CD4-positive, CD25-positive, alpha-beta regulatory T cell (primary cell): ENCODE measurements at regions not wholly inside any gene's neighbourhood (a gene's known extent, or its start where the extent isn't known, plus 50 kb on each side); places are given as distances from the start of the nearest gene placed in this dataset.

Source experiments
- ATAC-seq, 2 donors: fragments of 150-1000 bp; cut with Tn5 transposase; one replicate each; pipeline ENCODE4 v1.10.0; 2021; ENCODE audit warnings: low read depth in 2 of 2, moderate number of reproducible peaks in 2 of 2, moderate library complexity in 1 of 2
- DNase-seq, 3 donors: peaks; one replicate each; pipeline versions ENCODE4 v3.0.0 to v3.0.0-alpha.2; 2012 to 2022; ENCODE audit warnings: mixed read lengths in 1 of 3
- H3K27ac ChIP-seq: one replicate; pipeline ENCODE4 v1.7.0; 2013; ENCODE audit warnings: mild to moderate bottlenecking, low read length; ENCODE audit not compliant: insufficient read depth, poor library complexity, severe bottlenecking
- H3K27me3 ChIP-seq: one replicate; pipeline ENCODE4 v1.7.0; 2013; ENCODE audit warnings: low read length; ENCODE audit not compliant: control insufficient read depth, insufficient read depth
- H3K36me3 ChIP-seq: one replicate; pipeline ENCODE4 v1.7.0; 2013; ENCODE audit warnings: mild to moderate bottlenecking, low read length, moderate library complexity; ENCODE audit not compliant: control insufficient read depth, insufficient read depth
- H3K4me1 ChIP-seq: 2 replicates; pipeline ENCODE4 v1.7.0; 2013; ENCODE audit warnings: mild to moderate bottlenecking, low read length; ENCODE audit not compliant: insufficient read depth, control insufficient read depth, poor library complexity, severe bottlenecking
- H3K4me3 ChIP-seq: one replicate; pipeline ENCODE4 v1.7.0; 2013; ENCODE audit warnings: low read depth, mild to moderate bottlenecking, low read length, moderate library complexity
- H3K9me3 ChIP-seq, 2 experiments: 1 replicate in 1 of 2; 2 replicates in 1 of 2; pipeline ENCODE4 v1.7.0; 2013; ENCODE audit warnings: low read length in 2 of 2, mild to moderate bottlenecking in 1 of 2, moderate library complexity in 1 of 2; ENCODE audit not compliant: control insufficient read depth in 2 of 2
- H3K27ac Mint-ChIP-seq, 3 donors: one replicate each; pipeline ENCODE4 v1.8.0; 2020 to 2022; ENCODE audit warnings: mild to moderate bottlenecking in 3 of 3, mixed read lengths in 3 of 3, moderate library complexity in 2 of 3
- H3K27me3 Mint-ChIP-seq: one replicate; pipeline ENCODE4 v1.8.0; 2022; ENCODE audit warnings: mild to moderate bottlenecking, mixed read lengths
- H3K36me3 Mint-ChIP-seq: one replicate; pipeline ENCODE4 v1.8.0; 2020; ENCODE audit warnings: mixed read lengths
- H3K4me1 Mint-ChIP-seq, 4 donors: one replicate each; pipeline ENCODE4 v1.8.0; 2020 to 2022; ENCODE audit warnings: mixed read lengths in 4 of 4, mild to moderate bottlenecking in 1 of 4
- H3K4me3 Mint-ChIP-seq, 4 donors: one replicate each; pipeline ENCODE4 v1.8.0; 2020 to 2022; ENCODE audit warnings: mild to moderate bottlenecking in 4 of 4, mixed read lengths in 4 of 4, moderate library complexity in 3 of 4
- H3K9me3 Mint-ChIP-seq, 7 donors: one replicate each; pipeline ENCODE4 v1.8.0; 2020 to 2022; ENCODE audit warnings: mixed read lengths in 7 of 7, mild to moderate bottlenecking in 3 of 7, moderate library complexity in 2 of 7

DNA sequence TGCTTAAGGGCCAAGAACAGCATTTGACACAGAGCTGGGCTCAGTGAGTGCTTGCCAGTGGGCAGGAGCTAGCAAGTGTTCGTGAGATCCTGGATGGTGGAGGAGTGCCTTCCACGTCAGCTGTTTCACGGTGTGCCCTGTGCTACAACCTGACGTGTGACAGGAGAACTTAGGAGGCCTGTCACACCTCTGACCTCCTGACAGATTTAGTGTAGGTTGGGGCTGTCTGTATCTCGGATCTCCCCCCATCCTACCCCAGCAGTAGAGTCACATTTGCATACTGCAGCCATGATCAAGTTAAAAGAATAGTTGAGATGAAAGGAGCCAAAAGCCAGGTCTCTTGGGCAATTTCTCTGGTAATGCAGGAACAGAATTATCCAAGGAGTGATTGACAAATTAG lies 200.8 kb upstream of the CHD6 start:
- Histone ChIP-seq H3K27me3 (no peaks in the 10 kb centered on the region), H3K9me3 (no peaks in the 10 kb centered on the region), H3K27ac (no peak overlapping the region), H3K4me1 (no peaks in the 10 kb centered on the region), H3K36me3 (no peaks in the 10 kb centered on the region), H3K4me3 (no peak overlapping the region)
- no peak for ATAC-seq
- Mint-ChIP-seq H3K27ac (no peak overlapping the region), H3K4me1 (no peaks in the 10 kb centered on the region), H3K27me3 (no peaks in the 10 kb centered on the region), H3K9me3 (peaks cover 0 to 9% (median 3%) of the 10 kb centered on the region in 7 donors), H3K4me3 (no peak overlapping the region), H3K36me3 (no peaks in the 10 kb centered on the region)
- DNase-seq, result no peak

DNA sequence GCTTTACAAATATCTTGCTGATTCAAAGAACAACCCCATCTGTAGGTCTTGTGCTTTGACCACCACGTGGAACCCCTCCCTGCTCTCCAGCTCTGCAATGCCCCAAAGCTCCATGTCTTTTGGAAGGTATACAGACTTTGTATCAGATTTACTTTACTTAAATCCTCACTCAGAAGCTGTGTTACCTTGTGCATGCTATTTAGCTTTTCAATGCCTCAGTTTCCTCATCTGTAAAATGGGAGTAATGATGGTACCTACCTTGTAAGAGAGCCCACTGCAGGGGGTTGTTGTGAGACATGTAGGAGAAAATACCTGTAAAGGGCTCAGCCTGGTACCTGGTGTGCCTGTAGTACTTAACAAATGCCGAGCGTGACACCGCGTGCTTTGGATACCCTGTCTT lies 200.2 kb upstream of the CHD6 start:
- no peaks in the 10 kb centered on the region for H3K27me3 Mint-ChIP-seq
- no peaks in the 10 kb centered on the region for H3K36me3 Mint-ChIP-seq
- H3K4me3 ChIP-seq, result no peak overlapping the region
- no peaks in the 10 kb centered on the region for H3K9me3 ChIP-seq
- H3K4me1 ChIP-seq, result no peaks in the 10 kb centered on the region
- H3K36me3 ChIP-seq, result no peaks in the 10 kb centered on the region
- ATAC-seq, result no peak
- no peak overlapping the region for H3K4me3 Mint-ChIP-seq
- H3K4me1 Mint-ChIP-seq, result no peaks in the 10 kb centered on the region
- no peaks in the 10 kb centered on the region for H3K27me3 ChIP-seq
- DNase-seq, result no peak
- H3K27ac Mint-ChIP-seq, result no peak overlapping the region
- peaks cover 0 to 9% (median 3%) of the 10 kb centered on the region in 7 donors for H3K9me3 Mint-ChIP-seq
- H3K27ac ChIP-seq, result no peak overlapping the region

DNA sequence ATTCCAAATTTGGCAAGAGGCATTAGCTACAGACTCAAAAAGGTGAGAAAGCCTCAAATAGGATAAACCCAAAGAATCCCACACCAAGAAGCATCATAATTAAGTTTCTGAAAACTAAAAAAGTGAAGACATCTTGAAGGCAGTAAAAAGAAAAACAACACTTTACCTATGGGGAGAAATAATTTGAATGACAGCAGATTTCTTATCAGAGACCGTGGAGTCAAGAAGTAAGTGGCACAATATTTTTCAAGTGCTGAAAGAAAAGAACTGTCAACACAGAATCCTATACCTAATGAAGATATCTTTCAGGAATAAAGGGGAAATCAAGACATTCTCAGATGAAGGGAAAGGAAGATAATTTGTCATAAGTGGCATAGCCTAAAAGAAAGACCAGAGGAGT lies 193.3 kb upstream of the CHD6 start:
- Mint-ChIP-seq H3K36me3 (no peaks in the 10 kb centered on the region), H3K4me1 (no peaks in the 10 kb centered on the region), H3K27ac (peak overlapping the region in 1 of 3 donors; percentile 22), H3K4me3 (no peak overlapping the region), H3K9me3 (peaks cover 0 to 22% (median 6%) of the 10 kb centered on the region in 7 donors), H3K27me3 (no peaks in the 10 kb centered on the region)
- no peaks in the 10 kb centered on the region for H3K9me3 ChIP-seq
- H3K36me3 ChIP-seq, result no peaks in the 10 kb centered on the region
- ATAC-seq (no peak), DNase-seq (no peak)
- no peaks in the 10 kb centered on the region for H3K27me3 ChIP-seq
- no peak overlapping the region for H3K27ac ChIP-seq
- H3K4me3 ChIP-seq, result no peak overlapping the region
- no peaks in the 10 kb centered on the region for H3K4me1 ChIP-seq

DNA sequence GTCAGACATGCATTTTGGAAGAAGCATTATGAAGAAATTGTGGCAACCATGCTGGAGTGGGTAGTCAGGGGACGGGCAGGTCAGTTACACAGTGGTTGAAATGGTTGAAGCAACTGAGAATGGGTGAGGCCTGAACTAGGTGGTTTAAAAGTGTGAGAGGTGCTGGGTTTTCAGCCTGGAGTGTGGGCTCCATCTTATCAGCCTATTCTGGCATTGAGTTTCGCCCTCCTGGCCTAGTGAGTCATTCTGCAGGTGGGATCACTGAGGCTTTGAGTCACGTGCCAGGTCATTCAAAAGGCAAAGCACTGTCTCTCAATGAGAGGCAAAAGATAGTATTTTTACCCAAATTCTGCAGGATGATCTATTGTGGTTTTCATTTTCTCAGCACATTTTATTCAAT lies 181.9 kb upstream of the CHD6 start:
- no peak for ATAC-seq
- H3K27me3 ChIP-seq, result peaks cover 4% of the 10 kb centered on the region
- H3K4me1 Mint-ChIP-seq, result no peaks in the 10 kb centered on the region
- H3K27ac Mint-ChIP-seq, result no peak overlapping the region
- H3K4me3 Mint-ChIP-seq, result no peak overlapping the region
- no peaks in the 10 kb centered on the region for H3K36me3 ChIP-seq
- DNase-seq, result no peak
- peaks cover 0 to 2% (median 1%) of the 10 kb centered on the region in 7 donors for H3K9me3 Mint-ChIP-seq
- no peaks in the 10 kb centered on the region for H3K4me1 ChIP-seq
- H3K9me3 ChIP-seq, result no peaks in the 10 kb centered on the region
- H3K27ac ChIP-seq, result no peak overlapping the region
- H3K36me3 Mint-ChIP-seq, result no peaks in the 10 kb centered on the region
- no peak overlapping the region for H3K4me3 ChIP-seq
- peaks cover 6% of the 10 kb centered on the region for H3K27me3 Mint-ChIP-seq

DNA sequence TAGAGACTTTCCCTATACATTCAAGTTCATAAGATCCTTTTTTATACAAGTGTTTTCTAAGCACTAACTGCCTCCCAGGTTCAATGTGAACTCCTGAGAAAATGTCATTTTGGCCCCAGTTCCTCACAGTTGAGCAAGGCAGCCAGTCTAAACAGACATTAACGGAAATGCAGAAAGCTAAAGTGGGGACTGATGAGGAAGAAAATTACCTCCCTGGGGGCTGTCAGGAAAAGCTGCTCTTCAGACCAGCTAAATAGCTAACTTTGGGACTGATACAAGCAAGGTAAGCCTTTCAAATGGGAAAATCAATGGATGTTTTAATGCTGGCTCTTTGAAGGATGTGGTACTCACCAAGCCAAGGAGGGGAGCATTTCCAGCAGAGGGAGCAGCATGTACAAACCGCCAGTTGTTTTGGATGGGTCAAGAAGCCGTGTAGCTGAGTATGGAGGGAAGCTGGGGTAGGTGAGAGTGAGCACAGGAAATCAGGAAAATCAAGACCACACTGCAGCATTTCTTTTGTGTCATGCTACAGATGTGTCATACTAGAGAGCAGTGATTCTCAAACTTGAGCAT lies 180.8 kb upstream of the CHD6 start:
- no peak for ATAC-seq

DNA sequence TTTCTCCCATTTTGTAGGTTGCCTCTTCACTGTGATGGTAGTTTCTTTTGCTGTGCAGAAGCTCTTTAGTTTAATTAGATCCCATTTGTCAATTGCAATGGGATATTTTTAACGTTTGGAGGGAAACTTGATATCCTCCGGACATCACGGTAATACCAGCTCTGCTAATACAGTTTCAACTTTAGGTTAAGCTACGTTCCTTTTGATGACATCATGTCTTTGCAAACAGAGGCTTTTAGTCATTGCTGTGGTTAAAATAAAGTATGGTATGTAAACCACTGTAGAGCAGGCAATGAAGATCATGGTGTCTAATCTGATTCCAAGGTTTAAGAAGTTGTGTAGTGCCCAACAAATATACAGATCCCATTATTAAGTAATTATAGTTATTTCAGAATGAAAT lies 168.0 kb upstream of the CHD6 start:
- Mint-ChIP-seq H3K27me3 (no peaks in the 10 kb centered on the region), H3K4me1 (no peaks in the 10 kb centered on the region), H3K36me3 (no peaks in the 10 kb centered on the region), H3K4me3 (no peak overlapping the region), H3K27ac (no peak overlapping the region), H3K9me3 (peaks cover 0 to 6% (median 1%) of the 10 kb centered on the region in 7 donors)
- DNase-seq (no peak), ATAC-seq (no peak)
- H3K4me1 ChIP-seq, result no peaks in the 10 kb centered on the region
- no peaks in the 10 kb centered on the region for H3K27me3 ChIP-seq
- H3K36me3 ChIP-seq, result no peaks in the 10 kb centered on the region
- H3K4me3 ChIP-seq, result no peak overlapping the region
- no peaks in the 10 kb centered on the region for H3K9me3 ChIP-seq
- H3K27ac ChIP-seq, result no peak overlapping the region

More for the DNA sequence above, 180.8 kb upstream of the CHD6 start:
- H3K9me3 Mint-ChIP-seq, result peaks cover 0 to 2% (median 1%) of the 10 kb centered on the region in 7 donors
- peaks cover 4% of the 10 kb centered on the region for H3K27me3 ChIP-seq
- no peaks in the 10 kb centered on the region for H3K4me1 ChIP-seq
- no peak for DNase-seq
- H3K27me3 Mint-ChIP-seq, result peaks cover 6% of the 10 kb centered on the region
- H3K27ac Mint-ChIP-seq, result no peak overlapping the region
- H3K4me1 Mint-ChIP-seq, result no peaks in the 10 kb centered on the region
- H3K27ac ChIP-seq, result no peak overlapping the region
- H3K36me3 ChIP-seq, result no peaks in the 10 kb centered on the region
- no peaks in the 10 kb centered on the region for H3K36me3 Mint-ChIP-seq
- no peak overlapping the region for H3K4me3 Mint-ChIP-seq
- no peaks in the 10 kb centered on the region for H3K9me3 ChIP-seq
- H3K4me3 ChIP-seq, result no peak overlapping the region

DNA sequence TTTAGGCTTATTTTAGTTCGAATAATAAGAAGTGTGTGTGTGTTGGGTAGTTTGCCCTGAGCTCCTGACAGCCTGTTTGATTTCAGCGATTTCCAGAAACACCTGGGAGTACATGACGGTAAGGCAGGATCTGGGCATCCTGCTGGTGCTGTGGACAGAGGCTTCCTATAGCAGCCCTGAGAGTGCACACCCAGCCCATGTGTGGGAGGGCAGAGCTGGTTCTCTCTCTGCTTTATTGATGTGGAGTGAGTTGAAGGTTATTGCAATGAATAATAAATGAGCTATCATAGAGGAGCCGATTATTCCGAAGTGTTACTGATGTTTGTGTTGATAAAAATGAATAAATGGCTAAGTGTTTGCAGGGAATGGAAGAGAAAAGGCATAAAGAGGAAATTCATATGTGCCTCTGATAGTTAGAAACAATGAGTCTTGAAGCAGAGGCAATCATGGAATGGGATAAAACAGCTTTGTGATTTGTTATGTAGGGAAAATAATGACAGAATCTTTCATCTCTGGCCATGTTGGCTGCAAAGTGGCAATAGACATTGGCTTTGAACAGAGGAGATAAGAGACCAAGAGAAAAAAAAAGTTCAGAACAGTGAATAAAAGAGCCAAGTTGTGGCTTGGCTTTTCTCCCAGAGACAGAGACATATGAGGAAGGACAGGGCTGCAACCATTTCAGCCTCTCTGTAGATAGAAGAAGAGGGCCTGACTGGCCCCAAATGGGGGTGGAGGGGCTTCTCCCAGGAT lies 166.2 kb upstream of the CHD6 start:
- Mint-ChIP-seq H3K36me3 (no peaks in the 10 kb centered on the region), H3K9me3 (peaks cover 0 to 6% (median 3%) of the 10 kb centered on the region in 7 donors), H3K27ac (no peak overlapping the region), H3K27me3 (no peaks in the 10 kb centered on the region), H3K4me3 (no peak overlapping the region), H3K4me1 (no peaks in the 10 kb centered on the region)
- no peaks in the 10 kb centered on the region for H3K9me3 ChIP-seq
- H3K27ac ChIP-seq, result no peak overlapping the region
- H3K4me3 ChIP-seq, result no peak overlapping the region
- ATAC-seq (no peak), DNase-seq (no peak)
- H3K36me3 ChIP-seq, result no peaks in the 10 kb centered on the region
- H3K4me1 ChIP-seq, result no peaks in the 10 kb centered on the region
- H3K27me3 ChIP-seq, result no peaks in the 10 kb centered on the region
